COR-L47 (cell line): ENCODE measurements at regions not wholly inside any gene's neighbourhood (a gene's known extent, or its start where the extent isn't known, plus 50 kb on each side); places are given as distances from the start of the nearest gene placed in this dataset.

ENCODE experiments used
- DNase-seq: peaks from one replicate; lab custom pipeline; 2025; lab: John Stamatoyannopoulos, UW

- no peak for DNase-seq
Measured at GRCh38 chr12:24414480-24414879, 465.0 kb upstream of the SOX5 start.

- no peak for DNase-seq
Measured at GRCh38 chr12:24411948-24412347, 462.5 kb upstream of the SOX5 start.

- DNase-seq, result no peak
Measured at GRCh38 chr12:24409868-24410267, 460.4 kb upstream of the SOX5 start.

- no peak for DNase-seq
Measured at GRCh38 chr12:24408305-24408704, 458.8 kb upstream of the SOX5 start.

GRCh38 chr12:24407884-24408283, 458.4 kb upstream of the SOX5 start:
- DNase-seq, result no peak

- DNase-seq, result no peak
Measured at GRCh38 chr12:24404086-24404815, 454.8 kb upstream of the SOX5 start.

GRCh38 chr12:24400533-24400932, 451.1 kb upstream of the SOX5 start:
- DNase-seq, result no peak

GRCh38 chr12:24398605-24399004, 449.1 kb upstream of the SOX5 start:
- no peak for DNase-seq

GRCh38 chr12:24396224-24396623, 446.8 kb upstream of the SOX5 start:
- DNase-seq, result no peak

GRCh38 chr12:24394246-24394645, 444.8 kb upstream of the SOX5 start:
- no peak for DNase-seq

GRCh38 chr12:24393071-24393470, 443.6 kb upstream of the SOX5 start:
- no peak for DNase-seq

GRCh38 chr12:24389394-24389793, 439.9 kb upstream of the SOX5 start:
- no peak for DNase-seq

- no peak for DNase-seq
Measured at GRCh38 chr12:24387381-24387780, 437.9 kb upstream of the SOX5 start.

GRCh38 chr12:24386836-24387235, 437.4 kb upstream of the SOX5 start:
- DNase-seq, result no peak

- no peak for DNase-seq
Measured at GRCh38 chr12:24381790-24382189, 432.3 kb upstream of the SOX5 start.

GRCh38 chr12:24379861-24380521, 430.5 kb upstream of the SOX5 start:
- DNase-seq, result peak; percentile 36

GRCh38 chr12:24379433-24379832, 430.0 kb upstream of the SOX5 start:
- DNase-seq, result no peak

GRCh38 chr12:24378548-24379407, 429.3 kb upstream of the SOX5 start:
- DNase-seq, result no peak

- no peak for DNase-seq
Measured at GRCh38 chr12:24374452-24374851, 425.0 kb upstream of the SOX5 start.

- no peak for DNase-seq
Measured at GRCh38 chr12:24373004-24373403, 423.5 kb upstream of the SOX5 start.

GRCh38 chr12:24366514-24366913, 417.0 kb upstream of the SOX5 start:
- no peak for DNase-seq

- DNase-seq, result no peak
Measured at GRCh38 chr12:24364921-24365320, 415.5 kb upstream of the SOX5 start.
